ENCODE measurements at regions not wholly inside any gene's neighbourhood (a gene's known extent, or its start where the extent isn't known, plus 50 kb on each side); places are given as distances from the start of the nearest gene placed in this dataset.

- H3K27ac ChIP-seq, result no peak overlapping the region
- no peak for DNase-seq
- no peaks in the 10 kb centered on the region for H3K9me3 ChIP-seq (ENCODE audit: severe bottlenecking)
- H3K27me3 ChIP-seq (ENCODE audit: insufficient read depth, low read depth, severe bottlenecking), result no peaks in the 10 kb centered on the region
- H3K36me3 ChIP-seq, result no peaks in the 10 kb centered on the region
- no peak for TF ChIP-seq CTCF (IDR thresholded peaks at IDR 0.05; ENCODE audit: low read depth, low read length)
- no peak overlapping the region for H3K4me3 ChIP-seq (ENCODE audit: low read depth, low read length)
These were observed 502.4 kb downstream of the CDH10 start for GRCh38 chr5:24142341-24142740.

- no peak for TF ChIP-seq CTCF (IDR thresholded peaks at IDR 0.05; ENCODE audit: low read depth, low read length)
- no peak for DNase-seq
- Histone ChIP-seq H3K36me3 (no peaks in the 10 kb centered on the region), H3K27me3 (ENCODE audit: insufficient read depth, low read depth, severe bottlenecking) (no peaks in the 10 kb centered on the region), H3K9me3 (ENCODE audit: severe bottlenecking) (no peaks in the 10 kb centered on the region), H3K27ac (no peak overlapping the region), H3K4me3 (ENCODE audit: low read depth, low read length) (no peak overlapping the region)
These were observed 499.0 kb downstream of the CDH10 start for GRCh38 chr5:24145806-24146205.

GRCh38 chr5:24161559-24161958 lies 483.2 kb downstream of the CDH10 start:
- no peak for TF ChIP-seq CTCF (IDR thresholded peaks at IDR 0.05; ENCODE audit: low read depth, low read length)
- Histone ChIP-seq H3K4me3 (ENCODE audit: low read depth, low read length) (no peak overlapping the region), H3K36me3 (no peaks in the 10 kb centered on the region), H3K9me3 (ENCODE audit: severe bottlenecking) (no peaks in the 10 kb centered on the region), H3K27me3 (ENCODE audit: insufficient read depth, low read depth, severe bottlenecking) (no peaks in the 10 kb centered on the region), H3K27ac (no peak overlapping the region)
- no peak for DNase-seq

- TF ChIP-seq CTCF (IDR thresholded peaks at IDR 0.05; ENCODE audit: low read depth, low read length), result no peak
- H3K4me3 ChIP-seq (ENCODE audit: low read depth, low read length), result no peak overlapping the region
- no peaks in the 10 kb centered on the region for H3K36me3 ChIP-seq
- H3K27ac ChIP-seq, result no peak overlapping the region
- no peaks in the 10 kb centered on the region for H3K27me3 ChIP-seq (ENCODE audit: insufficient read depth, low read depth, severe bottlenecking)
- no peaks in the 10 kb centered on the region for H3K9me3 ChIP-seq (ENCODE audit: severe bottlenecking)
- DNase-seq, result no peak
These were observed 482.4 kb downstream of the CDH10 start for GRCh38 chr5:24162343-24162742.

- no peak for DNase-seq
- no peak overlapping the region for H3K27ac ChIP-seq
- no peaks in the 10 kb centered on the region for H3K36me3 ChIP-seq
- H3K27me3 ChIP-seq (ENCODE audit: insufficient read depth, low read depth, severe bottlenecking), result no peaks in the 10 kb centered on the region
- no peaks in the 10 kb centered on the region for H3K9me3 ChIP-seq (ENCODE audit: severe bottlenecking)
- H3K4me3 ChIP-seq (ENCODE audit: low read depth, low read length), result no peak overlapping the region
- no peak for TF ChIP-seq CTCF (IDR thresholded peaks at IDR 0.05; ENCODE audit: low read depth, low read length)
These were observed 481.7 kb downstream of the CDH10 start for GRCh38 chr5:24163091-24163490.

- no peak for DNase-seq
- Histone ChIP-seq H3K27ac (no peak overlapping the region), H3K4me3 (ENCODE audit: low read depth, low read length) (no peak overlapping the region), H3K36me3 (no peaks in the 10 kb centered on the region), H3K9me3 (ENCODE audit: severe bottlenecking) (no peaks in the 10 kb centered on the region), H3K27me3 (ENCODE audit: insufficient read depth, low read depth, severe bottlenecking) (no peaks in the 10 kb centered on the region)
- no peak for TF ChIP-seq CTCF (IDR thresholded peaks at IDR 0.05; ENCODE audit: low read depth, low read length)
These were observed 477.0 kb downstream of the CDH10 start for GRCh38 chr5:24167806-24168205.

All from WERI-Rb-1 (cell line).